Peyer's patch (tissue), 4 donors: ENCODE measurements at regions not wholly inside any gene's neighbourhood (a gene's known extent, or its start where the extent isn't known, plus 50 kb on each side); places are given as distances from the start of the nearest gene placed in this dataset.

Experiments used
- CTCF ChIP-seq, 6 experiments: fragments of 450-650 bp in 4 of 6; fragments of 200-600 bp in 2 of 6; sonication (generic) in 1 of 6; IDR thresholded peaks; one replicate each; pipeline ENCODE4 v1.5.1; 2017 to 2019; ENCODE audit warnings: antibody characterized with exemption in 6 of 6, mild to moderate bottlenecking in 3 of 6, moderate library complexity in 1 of 6
- POLR2A ChIP-seq, 2 donors: fragments of 450-650 bp; IDR thresholded peaks; one replicate each; pipeline ENCODE4 v1.5.1; 2017; ENCODE audit warnings: antibody characterized with exemption in 2 of 2, mild to moderate bottlenecking in 2 of 2, moderate library complexity in 2 of 2

DNA sequence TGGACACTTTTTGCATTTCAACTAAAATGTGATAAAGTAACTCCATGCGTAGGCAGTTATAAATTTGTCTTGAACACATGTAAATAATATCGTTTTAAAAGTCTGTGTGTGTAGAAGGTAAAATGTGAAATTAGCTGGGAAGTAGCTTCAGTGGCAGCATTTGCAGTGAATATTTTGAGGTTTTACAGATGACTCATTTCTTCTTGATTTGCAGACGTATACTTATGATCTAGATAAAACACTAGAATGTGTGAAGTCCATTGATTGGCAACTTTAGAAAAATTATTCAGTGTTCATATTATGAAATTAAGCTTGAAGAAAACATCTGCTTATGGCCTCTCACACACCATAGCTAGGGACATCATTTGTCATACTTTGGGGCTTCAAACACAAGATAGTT, 788.6 kb upstream of the NOVA1 start:
- no peak for TF ChIP-seq CTCF (IDR thresholded peaks at IDR 0.05)
- TF ChIP-seq POLR2A (IDR thresholded peaks at IDR 0.05) = no peak
